Stimulated activated naive CD4-positive, alpha-beta T cell treated with Interleukin-2 at 50 U/mL for 16 hours (primary cell): ENCODE measurements at regions not wholly inside any gene's neighbourhood (a gene's known extent, or its start where the extent isn't known, plus 50 kb on each side); places are given as distances from the start of the nearest gene placed in this dataset.
"Not testable (repeated sequence)": the region's sequence is repeated elsewhere in the genome, so short reads cannot be mapped to it uniquely, and the experiment has no call there.

Source experiments
- DNase-seq: peaks from one replicate; lab custom pipeline; 2025; lab: John Stamatoyannopoulos, UW

DNA sequence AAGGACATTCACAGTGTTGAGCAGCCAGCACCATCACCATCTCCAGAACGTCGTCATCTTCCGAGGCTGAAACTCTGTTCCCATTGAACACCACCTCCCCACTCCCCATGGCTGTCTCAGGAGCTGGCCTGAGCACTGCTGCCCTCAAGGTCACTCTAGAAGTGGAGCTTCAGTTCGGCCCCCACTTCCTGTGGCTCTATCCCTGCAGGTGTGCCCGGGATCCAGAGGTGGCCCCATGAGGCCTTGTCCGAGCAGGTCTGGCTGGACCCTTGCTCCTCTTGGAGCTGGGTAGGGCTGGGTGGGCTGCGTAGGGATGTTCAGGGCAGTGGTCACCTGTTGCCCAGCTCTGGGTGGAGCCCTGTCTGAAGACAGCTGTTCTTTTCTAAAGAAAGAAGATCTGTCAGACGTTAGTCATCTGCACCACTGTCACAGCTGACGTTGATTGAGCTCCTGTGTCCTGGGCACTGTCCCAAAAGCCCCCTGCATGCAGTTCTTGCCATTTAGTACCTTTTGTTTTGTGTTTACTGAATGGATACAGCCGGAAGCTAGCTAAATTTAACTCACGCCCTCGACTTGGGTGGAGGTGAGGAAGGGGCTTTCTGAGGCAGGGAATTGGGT is 75.5 kb upstream of the CLDN5 start:
- DNase-seq = no peak

GRCh38 chr22:19603346-19603745 is 79.1 kb upstream of the CLDN5 start:
- not testable (repeated sequence) for DNase-seq

GRCh38 chr22:19603767-19604166 is 79.6 kb upstream of the CLDN5 start:
- DNase-seq = no peak

GRCh38 chr22:19604711-19605268 is 80.6 kb upstream of the CLDN5 start:
- DNase-seq = no peak

- no peak for DNase-seq
Measured at GRCh38 chr22:19605508-19606331, 81.5 kb upstream of the CLDN5 start.

DNA sequence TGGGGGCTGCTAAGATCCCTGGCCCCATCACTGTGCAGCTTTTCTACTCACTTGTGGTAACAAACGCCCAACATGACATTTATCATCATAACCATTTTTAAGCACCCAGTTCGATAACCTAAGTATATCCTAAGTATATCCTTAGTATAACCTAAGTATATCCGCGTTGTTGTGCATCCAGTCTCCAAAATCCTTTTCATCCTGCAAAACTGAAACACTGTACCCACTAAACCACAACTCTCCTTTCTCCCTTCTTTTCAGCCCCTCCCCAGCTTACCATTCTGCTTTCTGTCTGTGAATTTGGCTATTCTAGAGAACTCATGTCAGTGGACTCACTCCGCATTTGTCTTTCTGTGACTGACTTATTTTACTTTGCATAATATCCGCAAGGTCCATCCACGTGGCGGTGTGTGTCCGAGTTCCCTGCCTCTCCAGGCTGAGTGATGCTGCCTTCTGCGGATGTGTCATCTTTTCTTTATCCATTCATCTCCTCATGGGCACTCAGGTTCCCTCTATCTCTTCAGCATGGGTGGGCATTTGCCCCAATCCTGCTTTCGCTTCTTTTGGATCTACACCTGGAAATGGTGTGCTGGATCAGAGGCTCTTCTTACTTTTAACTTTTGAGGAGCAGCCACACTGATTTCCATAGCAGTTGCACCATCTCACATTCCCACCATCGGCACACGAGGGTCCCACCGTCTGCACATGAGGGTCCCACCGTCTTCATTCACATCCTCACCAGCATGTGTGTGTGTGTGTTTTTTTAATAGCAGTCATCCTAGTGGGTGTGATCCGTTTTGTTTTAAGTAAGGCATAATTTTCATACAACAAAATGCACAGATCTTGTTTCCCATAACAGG is 82.4 kb upstream of the CLDN5 start:
- no peak for DNase-seq

GRCh38 chr22:19607192-19608002 is 83.2 kb upstream of the CLDN5 start:
- DNase-seq = no peak

DNA sequence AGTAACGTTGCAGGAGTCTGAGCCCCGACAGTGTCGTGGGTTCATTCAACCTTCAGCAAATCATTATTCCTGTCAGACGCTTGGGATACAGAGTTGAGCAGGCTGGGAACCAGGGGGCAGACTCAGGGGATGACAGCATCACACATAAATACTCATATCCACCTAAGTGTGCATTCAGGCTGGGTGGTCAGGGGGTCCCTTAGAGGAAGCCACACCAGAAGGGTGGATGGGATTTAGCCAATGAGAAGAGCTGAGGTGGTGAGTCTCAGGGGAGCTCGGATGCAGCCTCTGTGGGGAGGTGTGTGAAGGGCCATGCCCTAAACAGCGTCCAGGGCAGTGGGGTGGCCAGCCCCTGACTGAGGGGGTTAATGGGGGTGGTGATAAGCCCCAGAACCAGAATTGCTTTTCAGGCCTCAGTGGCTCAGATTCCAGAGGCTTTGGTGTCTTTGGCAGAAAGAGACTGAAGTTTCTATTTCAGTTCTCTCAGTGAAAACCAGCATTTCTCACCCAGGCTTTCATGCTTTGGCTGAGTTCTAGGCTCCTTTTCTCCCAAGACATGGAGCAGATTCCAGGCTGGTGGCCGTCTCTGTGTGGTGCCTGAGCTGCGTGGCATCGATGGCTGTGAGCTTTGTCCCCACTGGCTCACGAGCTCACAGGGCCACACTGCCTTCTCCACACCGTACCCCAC is 83.9 kb upstream of the CLDN5 start:
- DNase-seq = no peak

GRCh38 chr22:19609753-19610152 is 85.5 kb upstream of the CLDN5 start:
- DNase-seq = not testable (repeated sequence)

DNA sequence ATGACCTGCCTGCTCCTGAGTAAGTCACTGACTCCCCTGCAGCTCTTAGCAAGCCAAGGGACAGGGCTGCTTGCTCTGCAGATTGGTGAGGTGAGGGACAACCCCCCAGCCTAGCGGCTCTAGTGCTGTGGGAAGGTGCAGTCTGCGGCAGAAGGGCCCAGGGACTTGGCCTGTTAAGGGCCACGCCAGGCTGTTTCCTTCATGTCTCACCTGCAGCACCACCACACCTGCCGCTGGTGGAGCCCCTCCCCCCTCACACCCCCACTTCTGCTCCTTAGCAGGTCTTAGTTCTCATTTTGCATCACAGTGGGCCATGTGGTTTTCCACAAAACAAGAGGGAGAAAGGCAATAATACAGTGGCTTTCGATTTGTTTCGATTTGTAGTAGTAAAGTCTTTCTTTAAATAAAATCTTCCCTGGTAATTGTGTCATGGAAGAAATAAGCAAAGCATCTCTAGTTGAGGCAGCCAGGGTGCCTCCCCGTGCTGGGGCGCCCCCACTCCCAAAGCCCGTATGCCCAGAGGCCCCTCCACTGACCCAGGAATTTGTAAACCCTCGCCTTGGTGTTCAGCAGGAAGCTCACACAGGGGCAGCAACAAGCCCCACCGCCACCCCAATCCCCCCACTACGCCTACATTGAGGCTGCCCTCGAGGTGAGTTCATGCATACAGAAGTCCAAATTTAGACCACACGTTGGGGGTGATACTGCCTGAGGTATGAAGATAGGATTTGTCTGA is 86.5 kb upstream of the CLDN5 start:
- no peak for DNase-seq

- DNase-seq = no peak
Measured at GRCh38 chr22:19611590-19611989, 87.4 kb upstream of the CLDN5 start.

DNA sequence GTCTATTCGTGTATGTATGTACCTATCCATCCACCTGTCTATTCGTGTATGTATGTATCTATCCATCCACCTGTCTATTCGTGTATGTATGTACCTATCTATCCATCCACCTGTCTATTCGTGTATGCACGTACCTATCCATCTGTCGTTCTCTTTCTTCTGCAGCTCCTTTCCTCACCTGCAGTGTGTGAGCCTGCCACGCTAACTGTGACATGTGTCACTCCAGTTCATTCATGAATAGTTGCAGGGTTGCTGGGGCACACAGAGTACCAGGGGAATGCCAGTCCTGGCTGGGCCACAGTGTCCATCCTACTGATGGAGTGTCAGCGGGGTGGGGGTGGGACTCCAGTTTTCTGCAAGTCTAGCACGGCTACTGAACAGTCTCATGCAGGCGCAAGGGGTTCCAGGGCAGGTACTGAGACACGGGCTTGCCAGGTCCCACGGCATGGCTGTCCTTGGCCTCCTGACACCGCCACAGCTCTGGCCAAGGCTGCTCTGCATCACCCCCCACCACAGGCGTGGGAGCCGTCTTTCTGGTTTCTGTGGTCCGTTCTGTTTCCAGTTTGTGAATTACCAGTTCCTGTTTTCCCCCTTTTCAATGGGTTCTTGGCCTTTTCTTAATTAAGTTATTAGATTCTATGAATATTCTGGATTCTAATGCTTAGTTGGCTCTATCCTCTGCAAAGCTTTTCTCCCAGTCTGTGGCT is 88.8 kb upstream of the CLDN5 start:
- no peak for DNase-seq

DNA sequence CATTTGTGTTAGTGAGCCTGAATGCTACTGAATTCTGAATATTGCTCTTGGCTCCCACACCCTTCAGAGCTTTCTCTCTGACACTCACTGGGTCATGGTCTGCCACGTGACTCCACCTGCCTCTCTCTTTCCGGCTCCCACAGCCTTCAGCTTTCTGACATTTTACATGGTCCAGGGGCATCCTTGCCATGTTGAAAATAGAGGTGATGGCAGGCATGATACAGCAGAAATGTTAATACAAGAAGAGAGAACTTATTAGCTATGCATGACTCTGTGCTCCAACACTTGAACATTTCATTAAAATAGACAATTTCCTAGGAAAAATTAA is 90.3 kb upstream of the CLDN5 start:
- no peak for DNase-seq

- no peak for DNase-seq
Measured at GRCh38 chr22:19615001-19615461, 90.8 kb upstream of the CLDN5 start.

- no peak for DNase-seq
Measured at GRCh38 chr22:19615867-19616581, 91.8 kb upstream of the CLDN5 start.

GRCh38 chr22:19619144-19620009 is 94.9 kb upstream of the SEPTIN5 start:
- DNase-seq = no peak

- DNase-seq = no peak
Measured at GRCh38 chr22:19620742-19621371, 93.4 kb upstream of the SEPTIN5 start.
